Uterus (tissue), 2 donors: ENCODE measurements at regions not wholly inside any gene's neighbourhood (a gene's known extent, or its start where the extent isn't known, plus 50 kb on each side); places are given as distances from the start of the nearest gene placed in this dataset.

Experiments used
- CTCF ChIP-seq, 4 experiments: fragments of 200-600 bp in 2 of 4; fragments of 450-650 bp in 2 of 4; sonication (generic) in 2 of 4; IDR thresholded peaks; one replicate each; pipeline ENCODE4 v1.5.1; 2016 to 2019; ENCODE audit warnings: antibody characterized with exemption in 4 of 4, mild to moderate bottlenecking in 2 of 4, moderate library complexity in 1 of 4
- POLR2A ChIP-seq, 2 donors: fragments of 450-650 bp; IDR thresholded peaks; one replicate each; pipeline ENCODE4 v1.6.1; 2016; ENCODE audit warnings: antibody characterized with exemption in 2 of 2, mild to moderate bottlenecking in 1 of 2, moderate library complexity in 1 of 2

- no peak for TF ChIP-seq CTCF (IDR thresholded peaks at IDR 0.05)
- TF ChIP-seq POLR2A (IDR thresholded peaks at IDR 0.05), result no peak
Observed at GRCh38 chr1:239437822-239438221, 51.5 kb downstream of the CHRM3 start.
